Progenitor cell of endocrine pancreas (in vitro differentiated cells): ENCODE measurements at regions not wholly inside any gene's neighbourhood (a gene's known extent, or its start where the extent isn't known, plus 50 kb on each side); places are given as distances from the start of the nearest gene placed in this dataset.
"Not testable (repeated sequence)": the region's sequence is repeated elsewhere in the genome, so short reads cannot be mapped to it uniquely, and the experiment has no call there.

Experiments
- DNase-seq: peaks from one replicate; pipeline ENCODE4 v3.0.0; 2021; ENCODE audit warnings: low spot score; ENCODE audit not compliant: unreplicated experiment
- H3K27ac Mint-ChIP-seq: 2 replicates; pipeline ENCODE4 v1.8.0; 2021; ENCODE audit warnings: mild to moderate bottlenecking, moderate library complexity, mixed read lengths
- H3K27me3 Mint-ChIP-seq: 2 replicates; pipeline ENCODE4 v1.8.0; 2021; ENCODE audit warnings: mixed read lengths
- H3K36me3 Mint-ChIP-seq: 2 replicates; pipeline ENCODE4 v1.8.0; 2022; ENCODE audit warnings: mixed read lengths; ENCODE audit not compliant: insufficient read depth
- H3K4me1 Mint-ChIP-seq: 2 replicates; pipeline ENCODE4 v1.8.0; 2021; ENCODE audit warnings: low read depth, mixed read lengths
- H3K4me3 Mint-ChIP-seq: 2 replicates; pipeline ENCODE4 v1.8.0; 2021; ENCODE audit warnings: low read depth, mild to moderate bottlenecking, moderate library complexity, mixed read lengths
- H3K9me3 Mint-ChIP-seq: 2 replicates; pipeline ENCODE4 v1.8.0; 2021; ENCODE audit warnings: low read depth, mixed read lengths
- TF ChIP-seq, protein P1 (sequence below): fragments of 200-600 bp; sonication (generic); IDR thresholded peaks from one replicate; pipeline ENCODE4 v1.5.0; 2021; ENCODE audit warnings: antibody characterized with exemption, mild to moderate bottlenecking; ENCODE audit not compliant: unreplicated experiment

DNA sequence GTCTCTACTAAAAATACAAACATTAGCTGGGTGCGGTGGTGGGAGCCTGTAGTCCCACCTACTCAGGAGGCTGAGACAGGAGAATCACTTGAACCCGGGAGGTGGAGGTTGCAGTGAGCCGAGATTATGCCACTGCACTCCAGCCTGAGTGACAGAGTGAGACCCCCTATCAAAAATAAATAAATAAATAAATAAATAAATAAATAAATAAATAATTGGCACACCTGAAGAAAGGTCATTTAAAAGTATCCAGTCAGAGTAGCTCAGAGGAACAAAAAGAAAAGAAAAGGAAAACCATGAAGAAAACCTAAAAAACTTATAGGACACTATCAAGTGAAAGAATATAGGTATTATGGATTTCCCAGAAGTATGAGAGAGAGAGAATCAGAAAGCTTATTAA lies 330.1 kb upstream of the AR start:
- H3K9me3 Mint-ChIP-seq, result peaks cover 30% of the 10 kb centered on the region
- H3K4me1 Mint-ChIP-seq, H3K27ac Mint-ChIP-seq, H3K4me3 Mint-ChIP-seq, H3K27me3 Mint-ChIP-seq, H3K36me3 Mint-ChIP-seq, DNase-seq: not testable (repeated sequence)

DNA sequence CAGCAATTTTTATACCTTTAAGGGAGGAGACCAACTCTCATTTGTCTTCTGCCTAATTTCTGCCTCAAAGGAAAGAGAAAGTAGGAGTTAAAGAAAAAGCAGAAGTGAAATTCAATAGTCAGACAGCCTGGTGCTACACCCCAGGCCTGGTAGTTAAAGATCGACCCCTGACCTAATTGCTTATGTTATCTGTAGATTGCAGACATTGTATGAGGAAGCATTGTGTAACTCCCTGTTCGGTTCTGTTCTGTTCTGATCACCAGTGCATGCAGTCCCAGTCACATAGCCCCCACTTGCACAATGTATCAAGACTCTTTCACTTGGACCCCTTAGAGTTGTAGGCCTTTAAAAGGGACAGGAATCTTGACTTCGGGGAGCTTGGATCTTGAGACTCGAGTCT lies 335.9 kb upstream of the AR start:
- Mint-ChIP-seq H3K36me3 (no peaks in the 10 kb centered on the region), H3K9me3 (peaks cover 30% of the 10 kb centered on the region), H3K27me3 (no peaks in the 10 kb centered on the region), H3K4me1 (no peaks in the 10 kb centered on the region), H3K27ac (no peak overlapping the region), H3K4me3 (no peak overlapping the region)
- TF ChIP-seq, protein P1, sequence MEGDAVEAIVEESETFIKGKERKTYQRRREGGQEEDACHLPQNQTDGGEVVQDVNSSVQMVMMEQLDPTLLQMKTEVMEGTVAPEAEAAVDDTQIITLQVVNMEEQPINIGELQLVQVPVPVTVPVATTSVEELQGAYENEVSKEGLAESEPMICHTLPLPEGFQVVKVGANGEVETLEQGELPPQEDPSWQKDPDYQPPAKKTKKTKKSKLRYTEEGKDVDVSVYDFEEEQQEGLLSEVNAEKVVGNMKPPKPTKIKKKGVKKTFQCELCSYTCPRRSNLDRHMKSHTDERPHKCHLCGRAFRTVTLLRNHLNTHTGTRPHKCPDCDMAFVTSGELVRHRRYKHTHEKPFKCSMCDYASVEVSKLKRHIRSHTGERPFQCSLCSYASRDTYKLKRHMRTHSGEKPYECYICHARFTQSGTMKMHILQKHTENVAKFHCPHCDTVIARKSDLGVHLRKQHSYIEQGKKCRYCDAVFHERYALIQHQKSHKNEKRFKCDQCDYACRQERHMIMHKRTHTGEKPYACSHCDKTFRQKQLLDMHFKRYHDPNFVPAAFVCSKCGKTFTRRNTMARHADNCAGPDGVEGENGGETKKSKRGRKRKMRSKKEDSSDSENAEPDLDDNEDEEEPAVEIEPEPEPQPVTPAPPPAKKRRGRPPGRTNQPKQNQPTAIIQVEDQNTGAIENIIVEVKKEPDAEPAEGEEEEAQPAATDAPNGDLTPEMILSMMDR, result no peak
- DNase-seq, result no peak

DNA sequence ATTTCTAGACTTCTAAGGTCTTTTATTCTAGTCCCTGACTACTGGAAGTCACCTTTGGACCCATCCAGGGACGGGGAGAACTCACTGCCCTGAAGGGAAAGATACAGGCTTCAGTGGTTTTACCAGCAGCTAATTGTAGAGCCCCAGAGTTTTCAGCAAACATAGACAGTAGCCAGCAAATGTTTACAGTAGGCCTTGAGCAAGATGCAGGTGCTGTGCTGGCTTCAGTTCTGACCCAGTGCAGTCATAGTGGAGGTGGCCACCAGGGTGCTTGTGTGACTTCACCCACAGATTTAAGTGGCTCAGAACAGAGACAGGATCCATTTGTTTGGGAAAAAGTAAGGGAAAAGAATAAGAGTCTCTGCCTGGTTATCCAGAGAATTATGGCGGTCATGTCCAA lies 384.4 kb upstream of the AR start:
- DNase-seq, result no peak
- TF ChIP-seq, protein P1, result no peak
- Mint-ChIP-seq H3K9me3 (peaks cover 47% of the 10 kb centered on the region), H3K27me3 (no peaks in the 10 kb centered on the region), H3K27ac (no peak overlapping the region), H3K4me1 (no peaks in the 10 kb centered on the region), H3K4me3 (no peak overlapping the region), H3K36me3 (no peaks in the 10 kb centered on the region)

DNA sequence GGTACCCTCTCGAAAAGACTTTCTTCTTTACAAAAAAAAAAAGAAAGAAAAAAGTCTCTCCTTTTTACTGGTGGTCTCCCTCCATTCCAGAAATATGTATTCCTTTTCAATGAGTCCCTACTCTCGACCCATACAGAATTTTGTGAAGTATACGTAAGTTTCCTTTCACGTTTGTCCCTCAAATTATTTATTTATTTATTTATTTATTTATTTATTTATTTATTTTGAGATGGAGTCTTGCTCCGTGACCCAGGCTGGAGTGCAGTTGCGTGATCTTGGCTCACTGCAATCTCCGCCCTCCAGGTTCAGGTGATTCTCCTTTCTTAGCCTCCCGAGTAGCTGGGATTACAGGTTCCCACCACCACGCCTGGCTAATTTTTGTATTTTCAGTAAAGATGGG lies 429.2 kb upstream of the AR start:
- H3K4me3 Mint-ChIP-seq, result no peak overlapping the region
- no peaks in the 10 kb centered on the region for H3K36me3 Mint-ChIP-seq
- TF ChIP-seq, protein P1, result no peak
- peaks cover 15% of the 10 kb centered on the region for H3K9me3 Mint-ChIP-seq
- no peak overlapping the region for H3K27ac Mint-ChIP-seq
- no peaks in the 10 kb centered on the region for H3K27me3 Mint-ChIP-seq
- no peak for DNase-seq
- no peaks in the 10 kb centered on the region for H3K4me1 Mint-ChIP-seq

DNA sequence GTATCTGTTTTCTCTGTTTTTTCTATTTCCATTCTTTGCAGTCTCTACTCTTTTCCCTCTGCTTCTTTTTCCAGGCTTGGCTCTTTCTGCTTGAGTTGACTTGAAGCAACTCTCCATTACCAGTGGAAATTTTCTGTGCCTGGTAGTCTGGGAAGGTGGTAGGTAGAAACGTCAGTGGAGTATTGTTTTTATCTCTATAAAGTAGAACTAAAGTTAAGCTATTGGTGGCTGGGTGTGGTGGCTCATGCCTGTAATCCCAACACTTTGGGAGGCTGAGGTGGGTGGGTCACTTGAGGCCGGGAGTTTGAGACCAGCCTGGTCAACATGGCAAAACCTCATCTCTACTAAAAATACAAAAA lies 438.1 kb upstream of the AR start:
- Mint-ChIP-seq H3K36me3 (no peaks in the 10 kb centered on the region), H3K9me3 (peaks cover 26% of the 10 kb centered on the region), H3K4me1 (peaks cover 8% of the 10 kb centered on the region), H3K27me3 (no peaks in the 10 kb centered on the region), H3K27ac (no peak overlapping the region), H3K4me3 (no peak overlapping the region)
- TF ChIP-seq, protein P1, result no peak
- DNase-seq, result no peak

DNA sequence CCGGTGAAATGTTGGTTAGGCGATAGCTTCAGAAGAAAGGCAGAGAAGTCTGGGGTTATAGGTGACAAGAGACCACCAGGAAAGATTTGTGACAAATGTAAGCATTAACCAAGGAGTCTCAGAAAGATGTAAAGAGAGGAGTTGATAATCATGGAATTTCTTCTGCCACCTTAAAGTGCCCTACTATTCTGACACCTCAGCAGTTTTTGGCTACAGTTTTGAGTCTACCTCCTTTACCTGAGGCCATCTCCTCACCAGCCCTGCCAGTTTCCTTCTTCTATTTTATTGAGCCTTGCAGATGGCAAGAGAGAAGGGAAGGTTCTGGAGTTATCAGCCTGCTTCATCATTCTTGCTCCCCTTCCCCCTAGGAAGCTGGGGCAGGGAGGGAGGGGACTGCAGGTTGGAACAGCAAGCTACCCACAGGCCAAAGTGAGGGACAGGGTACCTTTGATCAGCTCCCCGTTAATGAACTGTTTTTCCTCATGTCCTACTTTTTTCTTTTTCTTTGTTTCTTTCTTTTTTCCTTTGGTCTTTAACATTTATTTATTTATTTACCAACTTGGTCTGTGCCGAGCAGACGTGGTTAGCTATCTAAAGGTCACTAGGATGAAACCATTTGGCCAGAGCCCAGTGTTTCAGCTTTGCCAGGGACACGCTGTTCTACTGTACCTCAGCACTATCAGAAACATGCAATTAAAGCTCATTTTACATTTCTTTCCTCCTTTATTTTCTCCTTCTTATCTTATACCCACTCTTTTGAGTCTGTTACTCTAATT lies 438.7 kb upstream of the AR start:
- TF ChIP-seq, protein P1, result no peak
- Mint-ChIP-seq H3K36me3 (no peaks in the 10 kb centered on the region), H3K4me3 (no peak overlapping the region), H3K4me1 (peaks cover 8% of the 10 kb centered on the region), H3K27me3 (no peaks in the 10 kb centered on the region), H3K27ac (no peak overlapping the region), H3K9me3 (peaks cover 22% of the 10 kb centered on the region)
- DNase-seq, result no peak
